ENCODE measurements at regions not wholly inside any gene's neighbourhood (a gene's known extent, or its start where the extent isn't known, plus 50 kb on each side); places are given as distances from the start of the nearest gene placed in this dataset.
A peak's percentile ranks its signal among the peaks of the same experiment; 100 is the strongest.
"Not testable (repeated sequence)": the region's sequence is repeated elsewhere in the genome, so short reads cannot be mapped to it uniquely, and the experiment has no call there.

DNA sequence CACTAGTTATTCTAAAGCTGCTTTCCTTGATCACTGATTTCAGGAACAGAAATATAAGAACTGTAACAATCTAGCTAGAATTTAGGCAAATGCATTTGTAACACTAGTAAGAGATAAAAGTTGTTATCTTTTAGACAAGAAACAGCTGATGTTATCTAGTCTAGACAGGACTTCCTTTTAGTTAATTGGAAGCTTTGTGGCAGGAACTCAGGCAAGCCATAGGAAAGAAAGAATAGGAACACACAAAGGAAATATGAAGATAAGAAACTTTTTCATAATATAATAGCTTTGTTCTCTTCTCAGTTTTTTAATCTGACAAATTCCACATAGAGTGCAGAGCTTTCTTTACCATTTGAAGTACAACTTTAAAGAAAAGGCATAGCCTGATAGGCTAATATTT is 59.0 kb upstream of the AGR3 start:
- H3K27me3 Mint-ChIP-seq (ENCODE audit: low read depth): no peaks in the 10 kb centered on the region
- H3K4me3 Mint-ChIP-seq: no peak overlapping the region
- no peak for DNase-seq (ENCODE audit: low read depth, low spot score)
- peaks cover 6% of the 10 kb centered on the region for H3K4me1 Mint-ChIP-seq
- H3K9me3 Mint-ChIP-seq: peaks cover 6% of the 10 kb centered on the region
- H3K36me3 Mint-ChIP-seq (ENCODE audit: low read depth): peaks cover 7% of the 10 kb centered on the region
- no peak overlapping the region for H3K27ac Mint-ChIP-seq (ENCODE audit: unreplicated experiment)
- TF ChIP-seq, protein P1, sequence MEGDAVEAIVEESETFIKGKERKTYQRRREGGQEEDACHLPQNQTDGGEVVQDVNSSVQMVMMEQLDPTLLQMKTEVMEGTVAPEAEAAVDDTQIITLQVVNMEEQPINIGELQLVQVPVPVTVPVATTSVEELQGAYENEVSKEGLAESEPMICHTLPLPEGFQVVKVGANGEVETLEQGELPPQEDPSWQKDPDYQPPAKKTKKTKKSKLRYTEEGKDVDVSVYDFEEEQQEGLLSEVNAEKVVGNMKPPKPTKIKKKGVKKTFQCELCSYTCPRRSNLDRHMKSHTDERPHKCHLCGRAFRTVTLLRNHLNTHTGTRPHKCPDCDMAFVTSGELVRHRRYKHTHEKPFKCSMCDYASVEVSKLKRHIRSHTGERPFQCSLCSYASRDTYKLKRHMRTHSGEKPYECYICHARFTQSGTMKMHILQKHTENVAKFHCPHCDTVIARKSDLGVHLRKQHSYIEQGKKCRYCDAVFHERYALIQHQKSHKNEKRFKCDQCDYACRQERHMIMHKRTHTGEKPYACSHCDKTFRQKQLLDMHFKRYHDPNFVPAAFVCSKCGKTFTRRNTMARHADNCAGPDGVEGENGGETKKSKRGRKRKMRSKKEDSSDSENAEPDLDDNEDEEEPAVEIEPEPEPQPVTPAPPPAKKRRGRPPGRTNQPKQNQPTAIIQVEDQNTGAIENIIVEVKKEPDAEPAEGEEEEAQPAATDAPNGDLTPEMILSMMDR (conservative IDR thresholded peaks at IDR 0.05): no peak

DNA sequence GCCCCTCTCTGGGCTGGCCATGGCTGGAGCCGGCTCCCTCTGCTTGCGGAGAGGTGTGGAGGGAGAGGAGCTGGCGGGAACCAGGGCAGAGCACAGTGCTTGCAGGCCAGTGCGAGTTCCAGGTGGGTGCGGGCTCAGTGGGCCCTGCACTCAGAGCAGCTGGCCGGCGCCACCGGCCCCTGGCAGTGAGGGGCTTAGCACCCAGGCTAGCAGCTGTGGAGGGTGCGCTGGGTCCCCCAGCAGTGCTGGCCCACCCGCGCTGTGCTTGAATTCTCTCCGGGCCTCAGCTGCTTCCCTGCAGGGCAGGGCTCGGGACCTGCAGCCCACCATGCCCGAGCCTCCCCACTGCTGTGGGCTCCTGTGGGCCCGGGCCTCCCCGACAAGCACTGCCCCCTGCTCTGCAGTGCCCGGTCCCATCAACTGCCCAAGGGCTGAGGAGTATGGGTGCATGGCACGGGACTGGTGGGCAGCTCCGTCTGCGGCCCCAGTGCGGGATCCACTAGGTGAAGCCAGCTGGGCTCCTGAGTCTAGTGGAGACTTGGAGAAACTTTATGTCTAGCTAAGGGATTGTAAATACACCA is 61.2 kb upstream of the AGR3 start:
- DNase-seq (ENCODE audit: low read depth, low spot score): no peak
- Mint-ChIP-seq H3K36me3 (ENCODE audit: low read depth) (peaks cover 14% of the 10 kb centered on the region), H3K9me3 (peaks cover 14% of the 10 kb centered on the region), H3K4me3 (no peak overlapping the region), H3K27ac (ENCODE audit: unreplicated experiment) (no peak overlapping the region), H3K27me3 (ENCODE audit: low read depth) (no peaks in the 10 kb centered on the region), H3K4me1 (peaks cover 6% of the 10 kb centered on the region)
- TF ChIP-seq, protein P1 (conservative IDR thresholded peaks at IDR 0.05): no peak

DNA sequence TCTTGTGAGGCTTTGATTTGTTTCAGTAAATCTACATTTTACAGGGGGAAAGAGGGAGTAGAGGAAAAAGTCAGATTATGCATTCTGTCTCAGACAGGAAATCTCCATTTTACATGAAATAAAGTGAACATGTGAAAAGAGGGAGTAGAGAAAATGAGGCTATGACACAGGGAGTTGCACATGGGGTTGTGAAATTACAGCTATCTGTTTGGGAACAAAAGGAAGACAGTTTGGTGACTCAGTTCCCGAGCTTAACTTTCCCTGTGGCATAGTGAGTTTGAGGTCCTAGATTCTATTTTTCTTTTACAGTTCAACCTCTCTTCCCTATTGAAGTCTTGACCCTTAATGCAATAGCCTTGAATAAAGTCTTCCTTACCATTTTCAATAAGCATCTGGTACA is 63.2 kb upstream of the AGR3 start:
- Mint-ChIP-seq H3K36me3 (ENCODE audit: low read depth) (peaks cover 22% of the 10 kb centered on the region), H3K4me1 (peaks cover 6% of the 10 kb centered on the region), H3K9me3 (peaks cover 17% of the 10 kb centered on the region), H3K27me3 (ENCODE audit: low read depth) (no peaks in the 10 kb centered on the region), H3K27ac (ENCODE audit: unreplicated experiment) (no peak overlapping the region), H3K4me3 (no peak overlapping the region)
- DNase-seq (ENCODE audit: low read depth, low spot score): no peak
- TF ChIP-seq, protein P1 (conservative IDR thresholded peaks at IDR 0.05): no peak

DNA sequence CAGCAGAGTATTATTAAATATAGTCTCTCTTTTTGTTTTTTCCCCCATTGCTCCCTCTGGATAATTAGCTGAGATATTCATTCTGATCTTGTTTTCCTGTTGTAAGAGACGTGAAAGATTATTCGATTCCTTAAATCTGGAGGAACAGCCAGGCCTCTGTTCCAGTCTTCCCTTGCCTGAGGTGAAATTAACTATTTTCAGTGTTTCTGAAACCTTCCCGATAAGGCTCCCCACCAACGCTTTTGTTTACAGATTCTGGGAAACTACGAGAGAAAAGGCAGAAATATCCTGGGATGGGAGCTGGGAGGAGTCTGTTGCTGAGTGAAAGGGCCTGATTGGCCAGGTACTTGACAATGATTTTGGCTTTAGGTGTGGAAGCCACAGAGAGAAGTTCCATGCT is 63.6 kb upstream of the AGR3 start:
- TF ChIP-seq, protein P1 (conservative IDR thresholded peaks at IDR 0.05): no peak
- H3K27me3 Mint-ChIP-seq (ENCODE audit: low read depth): no peaks in the 10 kb centered on the region
- no peak for DNase-seq (ENCODE audit: low read depth, low spot score)
- peaks cover 22% of the 10 kb centered on the region for H3K36me3 Mint-ChIP-seq (ENCODE audit: low read depth)
- H3K27ac Mint-ChIP-seq (ENCODE audit: unreplicated experiment): peak overlapping the region; percentile 8
- no peak overlapping the region for H3K4me3 Mint-ChIP-seq
- H3K4me1 Mint-ChIP-seq: peaks cover 6% of the 10 kb centered on the region
- peaks cover 18% of the 10 kb centered on the region for H3K9me3 Mint-ChIP-seq

DNA sequence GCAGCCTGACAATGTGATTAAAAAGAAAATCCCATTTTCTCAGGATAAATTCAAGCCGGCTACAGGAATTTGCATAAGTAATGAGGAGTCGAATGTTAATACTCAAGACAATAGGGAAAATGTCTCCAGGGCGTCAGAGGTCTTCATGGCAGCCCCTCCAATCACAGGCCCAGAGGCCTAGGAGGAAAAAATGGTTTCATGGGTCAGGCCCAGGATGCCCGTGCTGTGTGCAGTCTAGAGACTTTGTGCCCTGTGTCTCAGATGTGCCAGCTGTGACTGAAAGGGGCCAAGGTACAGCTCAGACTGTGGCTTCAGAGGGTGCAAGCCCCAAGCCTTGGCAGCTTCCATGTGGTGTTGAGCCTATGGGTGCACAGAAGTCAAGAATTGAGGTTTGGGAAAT is 66.3 kb upstream of the AGR3 start:
- Mint-ChIP-seq H3K4me1 (peaks cover 24% of the 10 kb centered on the region), H3K9me3 (peaks cover 18% of the 10 kb centered on the region), H3K36me3 (ENCODE audit: low read depth) (peaks cover 22% of the 10 kb centered on the region)
- not testable (repeated sequence) for H3K27ac Mint-ChIP-seq (ENCODE audit: unreplicated experiment); DNase-seq (ENCODE audit: low read depth, low spot score); H3K27me3 Mint-ChIP-seq (ENCODE audit: low read depth); H3K4me3 Mint-ChIP-seq

DNA sequence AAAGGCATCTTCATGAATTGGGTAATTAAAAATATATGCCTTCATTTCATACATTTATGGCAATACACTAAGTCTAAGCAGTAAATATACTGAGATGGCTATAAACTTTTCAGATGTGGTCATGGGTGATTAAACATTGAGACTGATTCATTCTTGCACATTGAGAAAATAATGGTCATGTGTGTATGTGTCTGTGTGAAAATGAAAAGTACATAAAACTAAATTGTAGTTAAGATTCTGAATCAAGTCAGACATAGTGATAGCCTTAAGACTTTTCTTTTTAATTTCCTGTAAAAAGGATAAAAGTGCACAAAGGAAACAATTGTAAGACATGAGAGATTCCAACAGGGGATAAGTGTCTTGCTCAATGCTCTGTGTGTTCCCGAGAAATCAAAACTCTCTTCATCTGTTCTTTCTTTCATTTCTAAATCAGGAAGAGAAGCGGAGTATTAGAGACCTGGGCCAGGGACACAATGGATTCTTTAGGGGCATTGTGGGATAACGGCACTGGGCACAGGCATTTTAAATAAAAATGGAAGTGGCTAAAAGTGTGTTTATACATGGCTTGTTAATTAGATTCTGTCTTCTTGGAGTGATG is 69.8 kb upstream of the AGR3 start:
- no peaks in the 10 kb centered on the region for H3K27me3 Mint-ChIP-seq (ENCODE audit: low read depth)
- peaks cover 12% of the 10 kb centered on the region for H3K9me3 Mint-ChIP-seq
- H3K27ac Mint-ChIP-seq (ENCODE audit: unreplicated experiment): peak overlapping the region; percentile 73

More for the DNA sequence above, 69.8 kb upstream of the AGR3 start:
- TF ChIP-seq, protein P1 (conservative IDR thresholded peaks at IDR 0.05): no peak
- H3K36me3 Mint-ChIP-seq (ENCODE audit: low read depth): peaks cover 15% of the 10 kb centered on the region
- H3K4me1 Mint-ChIP-seq: peaks cover 35% of the 10 kb centered on the region
- no peak for DNase-seq (ENCODE audit: low read depth, low spot score)
- peak overlapping the region; percentile 40 for H3K4me3 Mint-ChIP-seq
